GM19438 (cell line): ENCODE measurements at regions not wholly inside any gene's neighbourhood (a gene's known extent, or its start where the extent isn't known, plus 50 kb on each side); places are given as distances from the start of the nearest gene placed in this dataset.
A peak's percentile ranks its signal among the peaks of the same experiment; 100 is the strongest.

Experiments used
- ATAC-seq: cut with Tn5 transposase; IDR thresholded peaks from one replicate; pipeline ENCODE4 v1.9.1; 2021; ENCODE audit warnings: low read depth; ENCODE audit not compliant: unreplicated experiment

DNA sequence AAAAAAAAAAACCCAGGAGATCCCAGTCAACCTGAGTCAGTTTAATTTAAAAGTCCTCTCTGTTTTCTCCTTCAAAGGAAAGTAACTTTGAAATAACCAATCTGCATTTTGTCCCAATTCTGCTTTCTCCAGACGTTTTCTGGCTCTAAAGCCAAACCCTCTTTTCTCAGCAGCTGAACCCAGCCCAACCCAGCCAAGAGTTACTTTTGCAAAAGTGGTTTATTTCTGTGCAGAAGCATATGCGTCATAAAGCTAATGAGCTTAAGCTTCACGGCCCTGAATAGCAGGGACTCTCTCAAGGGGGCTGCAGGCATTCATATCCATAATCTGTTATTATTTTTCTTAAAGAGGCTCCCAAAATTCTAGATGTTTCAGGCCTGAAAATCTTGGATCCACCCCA, 176.6 kb downstream of the GALC start:
- ATAC-seq: no peak

DNA sequence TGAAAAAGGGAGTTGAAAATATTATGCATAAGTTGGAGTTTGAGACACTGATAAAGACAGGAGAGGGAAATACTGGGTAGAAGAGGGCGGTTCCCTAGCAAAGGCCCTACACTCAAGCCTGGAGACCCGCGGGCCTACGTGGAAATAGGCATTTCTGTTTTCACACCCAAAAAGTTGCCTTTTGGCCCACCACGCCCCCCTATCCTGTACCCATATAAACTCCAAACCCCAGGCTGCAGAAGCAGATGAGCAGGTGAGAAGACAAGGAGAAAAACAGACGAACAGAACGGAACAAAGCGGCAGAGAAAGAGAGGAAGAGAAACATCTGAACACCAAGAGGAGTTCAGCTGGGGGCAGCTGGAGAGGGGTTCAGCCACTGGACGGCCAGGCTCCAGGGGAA, 177.9 kb downstream of the GALC start:
- no peak for ATAC-seq

DNA sequence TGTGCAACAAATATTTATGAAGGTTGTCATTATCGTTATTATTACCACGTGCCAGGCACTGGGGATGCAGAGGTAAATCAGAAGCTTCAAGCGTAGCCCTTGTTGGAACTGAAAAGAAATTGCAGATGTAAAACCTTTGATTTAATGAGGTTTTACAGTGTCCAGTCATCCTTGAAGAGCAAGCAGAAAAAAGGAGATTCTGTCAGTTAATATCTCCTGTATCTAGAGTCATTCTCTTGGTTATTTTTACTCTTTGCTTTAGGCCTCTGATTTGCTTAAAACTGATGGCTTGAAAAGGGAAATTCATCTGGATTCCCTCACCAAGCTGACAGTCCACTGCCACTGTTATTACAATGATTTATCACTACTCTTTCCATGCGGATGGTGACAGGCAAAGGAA, 179.3 kb downstream of the GALC start:
- no peak for ATAC-seq

DNA sequence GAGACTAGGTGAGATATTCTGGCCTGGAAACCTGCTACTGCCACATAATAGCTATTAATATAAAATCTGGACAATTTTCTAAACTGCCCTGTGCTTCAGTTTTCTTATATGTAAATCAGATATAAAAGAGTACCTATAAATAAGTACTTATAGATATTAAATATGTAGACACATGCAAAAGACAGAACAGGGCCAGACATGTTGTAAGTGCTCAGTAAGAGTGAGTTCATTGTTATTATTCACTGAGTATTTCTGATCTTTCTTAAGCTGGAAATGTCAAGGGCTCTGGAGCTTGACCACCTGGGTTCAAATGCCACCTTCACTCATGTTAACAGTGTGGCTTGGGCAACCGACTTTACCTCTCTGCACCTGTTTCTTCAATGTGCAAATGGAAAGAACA, 179.8 kb downstream of the GALC start:
- no peak for ATAC-seq

DNA sequence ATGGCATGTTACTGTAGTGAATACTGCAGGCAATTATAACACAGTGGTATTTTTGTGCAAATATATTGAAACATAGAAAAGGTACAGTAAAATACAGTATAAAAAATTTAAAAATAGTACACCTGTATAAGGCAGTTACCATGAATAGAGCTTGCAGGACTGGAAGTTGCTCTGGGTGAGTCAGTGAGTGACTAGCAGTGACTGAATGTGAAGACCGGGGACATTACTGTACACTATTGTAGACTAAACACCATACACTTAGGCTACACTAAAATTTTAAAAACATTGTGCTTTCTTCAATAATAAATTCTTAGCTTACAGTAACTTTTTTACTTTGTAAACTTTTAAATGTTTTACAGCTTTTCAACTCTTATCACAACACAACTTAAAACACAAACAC, 181.7 kb downstream of the GALC start:
- no peak for ATAC-seq

DNA sequence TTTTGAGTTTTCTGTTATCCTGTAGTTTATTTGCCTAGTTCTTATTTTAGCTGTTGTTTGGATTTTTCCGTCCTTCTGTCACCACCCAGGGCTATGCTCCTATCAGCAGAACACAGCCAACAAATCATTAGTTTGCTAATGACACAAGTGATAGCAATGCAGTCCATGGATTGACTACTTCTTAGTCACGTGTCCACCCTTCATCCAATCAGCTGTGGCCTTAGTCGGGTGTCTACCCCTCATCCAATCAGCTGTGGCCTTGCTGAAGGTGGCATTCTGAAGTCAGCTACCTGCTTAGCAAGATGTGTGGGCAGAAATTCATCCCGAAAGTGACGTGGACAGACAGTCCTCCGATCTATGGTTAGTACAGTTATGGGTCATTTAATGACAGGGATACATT, 182.3 kb downstream of the GALC start:
- ATAC-seq: no peak

DNA sequence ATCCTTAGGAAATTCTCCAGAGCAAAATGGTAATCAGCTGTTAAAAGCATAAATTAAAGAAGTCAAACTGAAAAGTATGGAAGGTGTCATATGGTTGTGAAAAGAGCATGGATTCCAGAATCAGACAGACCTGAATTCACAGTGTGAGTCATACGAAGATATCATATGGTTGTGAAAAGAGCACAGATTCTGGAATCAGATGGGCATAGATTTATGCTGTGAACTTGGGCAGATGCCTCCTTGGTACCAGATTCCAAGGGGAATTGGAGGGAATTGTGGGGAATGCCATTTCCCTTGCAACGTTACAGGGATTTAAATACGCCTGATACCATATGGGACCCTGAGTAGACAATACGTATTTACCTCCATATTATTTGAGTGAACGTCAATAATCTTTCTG, 183.7 kb downstream of the GALC start:
- ATAC-seq: no peak

DNA sequence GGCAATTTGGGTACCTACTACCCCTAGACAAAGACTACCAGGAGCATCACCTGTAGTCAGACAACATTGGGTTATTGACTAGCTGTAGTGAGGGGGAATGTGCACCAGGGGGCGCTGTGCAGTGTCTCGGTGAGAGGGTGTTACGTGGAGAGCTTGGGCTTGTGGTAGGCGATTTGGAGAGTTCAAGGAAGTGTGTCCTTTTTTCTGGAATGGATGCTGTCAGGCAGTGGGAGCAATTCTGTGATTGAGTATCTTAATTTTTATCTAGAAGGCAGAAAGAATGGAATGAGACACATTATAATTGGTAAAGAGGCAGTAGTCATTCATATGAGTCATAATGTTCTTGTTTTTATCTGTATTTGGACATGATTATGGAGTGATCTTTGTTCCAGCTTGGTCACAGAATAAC, 187.7 kb downstream of the GALC start:
- ATAC-seq: no peak

DNA sequence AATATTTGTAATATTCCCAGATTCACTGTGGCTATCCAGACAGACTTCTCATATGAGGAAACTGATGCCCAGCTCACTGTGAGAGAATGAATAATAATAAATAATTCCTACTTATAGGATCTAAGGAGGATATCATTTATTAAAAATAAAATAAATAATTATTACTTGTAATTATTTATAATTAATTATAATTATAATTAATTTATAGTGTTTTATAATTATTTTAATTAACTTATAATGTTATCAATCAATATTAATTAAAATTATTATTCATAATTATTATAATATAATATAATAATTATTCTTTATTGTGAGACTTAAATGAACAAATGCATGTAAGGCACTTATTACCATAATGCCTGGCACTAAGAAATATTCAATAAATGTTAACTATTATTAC, 192.8 kb downstream of the GALC start:
- ATAC-seq: no peak

DNA sequence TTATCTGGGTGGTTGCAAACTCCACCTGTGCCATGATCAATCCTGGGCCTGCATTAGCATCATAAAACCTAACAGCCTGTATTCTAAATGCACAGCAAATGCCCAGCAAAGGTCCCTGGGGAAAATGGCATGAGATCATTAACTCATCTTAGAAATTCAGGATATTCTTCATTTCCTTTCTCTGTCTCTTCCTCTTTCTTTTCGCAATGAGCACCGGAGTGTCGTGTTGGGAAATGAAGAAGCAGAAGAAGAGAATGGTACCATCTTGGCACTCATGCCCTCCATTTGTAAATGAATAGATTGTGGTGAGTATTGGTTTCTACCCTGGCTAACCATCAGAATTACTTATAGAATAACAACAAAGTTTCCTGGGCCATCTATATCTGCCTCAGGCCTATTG, 193.6 kb downstream of the GALC start:
- ATAC-seq: no peak

DNA sequence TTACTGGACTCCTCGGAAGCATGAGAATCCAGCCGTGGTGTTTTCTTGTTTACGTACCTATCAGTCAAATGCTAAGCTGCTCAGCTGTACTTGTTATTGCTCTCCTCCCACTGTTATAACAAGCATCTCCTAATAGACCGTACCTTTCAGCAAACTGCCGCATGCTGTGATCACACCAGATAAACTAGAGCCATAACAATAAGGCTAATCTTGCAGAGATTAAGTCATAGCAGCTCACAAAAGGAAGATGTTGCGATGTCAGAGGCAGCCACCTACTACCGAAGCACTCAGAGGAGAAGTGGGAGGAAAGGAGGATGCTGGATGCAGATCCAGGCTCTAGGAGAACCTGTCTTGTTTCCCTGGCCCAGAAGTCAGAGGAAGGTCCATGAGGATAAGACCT, 196.0 kb downstream of the GALC start:
- no peak for ATAC-seq

DNA sequence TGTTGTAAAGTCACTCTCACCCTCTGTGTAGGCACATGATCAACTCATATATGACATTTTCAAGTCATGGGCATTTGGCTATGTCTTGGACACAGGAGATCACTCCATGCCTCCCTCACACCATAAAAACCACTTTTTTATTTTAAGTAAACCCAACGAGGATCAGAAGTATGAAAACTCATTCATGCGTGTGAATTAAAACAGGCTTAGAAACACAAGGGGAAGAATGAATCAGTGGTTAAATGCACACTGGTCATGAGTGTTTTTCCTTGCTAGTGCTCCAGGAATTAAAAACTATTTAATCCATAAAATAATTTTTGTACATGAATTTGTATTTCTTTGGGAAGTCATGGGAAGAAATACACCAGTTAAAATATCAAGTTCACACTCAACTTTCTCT, 198.4 kb downstream of the GALC start:
- ATAC-seq: no peak

DNA sequence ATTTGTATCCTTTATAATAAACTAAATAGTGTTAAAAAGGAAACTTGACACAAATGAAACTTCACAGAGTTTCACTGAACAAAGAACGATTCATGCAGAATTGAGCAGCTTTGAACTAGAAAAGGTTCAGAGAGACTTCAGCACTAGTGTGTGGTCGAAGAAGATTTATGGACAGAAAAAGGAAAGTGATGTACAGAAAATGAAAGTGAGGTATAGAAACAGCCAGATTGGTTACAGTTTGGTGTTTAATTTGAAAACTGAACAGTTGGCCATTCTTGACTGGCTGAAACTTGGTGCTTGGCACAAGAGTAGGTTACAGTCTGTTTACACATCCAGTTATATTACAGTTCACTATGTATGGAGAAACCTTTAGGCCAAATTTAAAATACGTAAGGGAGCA, 207.1 kb downstream of the GALC start:
- ATAC-seq: no peak

DNA sequence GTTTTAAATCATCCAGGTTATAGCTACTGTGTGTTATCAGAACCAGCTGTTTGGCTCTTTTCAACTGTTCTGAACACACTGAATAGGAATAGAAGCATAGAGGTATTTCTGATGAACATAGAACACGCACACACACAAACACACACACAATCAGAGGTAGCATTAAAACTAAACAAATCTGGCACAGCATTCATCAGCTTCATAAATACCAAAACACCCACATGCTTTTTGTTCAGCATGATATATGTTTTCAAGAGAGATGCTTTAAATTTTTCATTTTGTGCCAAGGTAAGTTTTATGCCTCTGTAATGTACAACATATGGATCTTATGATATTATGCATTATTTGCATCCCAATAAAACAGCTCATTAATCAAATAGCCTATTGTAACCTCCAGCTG, 208.6 kb downstream of the GALC start:
- ATAC-seq: no peak

DNA sequence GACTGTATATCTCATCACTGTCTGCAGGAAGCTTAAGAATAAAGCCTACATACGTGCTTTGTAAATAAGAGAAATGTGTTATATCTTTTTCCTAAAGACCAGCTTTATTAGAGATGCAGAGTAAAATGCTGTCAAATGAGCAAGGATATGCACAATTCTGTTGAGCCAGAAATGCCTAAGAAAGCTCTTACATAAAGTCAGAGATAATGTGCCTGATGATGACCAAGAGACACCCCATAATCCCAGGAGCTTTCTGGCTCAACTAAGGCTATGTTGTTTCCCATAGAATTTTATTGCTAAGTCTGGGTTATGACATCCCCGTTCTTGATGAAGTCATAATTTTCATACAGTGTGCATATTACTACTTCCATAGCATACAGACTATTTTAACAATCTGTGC, 209.9 kb downstream of the GALC start:
- ATAC-seq: no peak

DNA sequence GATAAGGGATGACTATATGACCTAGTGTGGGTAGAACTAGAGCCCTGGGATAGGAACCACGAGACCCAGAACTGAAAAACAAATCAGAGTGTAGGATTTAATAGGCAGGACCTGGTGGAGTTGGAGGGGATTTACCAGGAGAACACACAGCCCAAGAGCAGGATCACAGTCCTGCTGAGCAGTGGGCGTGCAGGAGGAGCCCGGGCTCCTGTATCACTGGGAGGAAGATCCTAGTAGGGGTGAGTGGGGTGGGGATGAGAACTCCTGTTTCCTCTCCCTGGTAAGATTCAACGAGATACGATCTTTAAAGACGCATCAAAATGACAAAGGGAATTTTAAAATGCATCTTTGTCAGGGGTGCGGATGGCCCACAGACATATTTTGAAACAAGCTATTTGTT, 220.1 kb downstream of the GALC start:
- ATAC-seq: no peak

DNA sequence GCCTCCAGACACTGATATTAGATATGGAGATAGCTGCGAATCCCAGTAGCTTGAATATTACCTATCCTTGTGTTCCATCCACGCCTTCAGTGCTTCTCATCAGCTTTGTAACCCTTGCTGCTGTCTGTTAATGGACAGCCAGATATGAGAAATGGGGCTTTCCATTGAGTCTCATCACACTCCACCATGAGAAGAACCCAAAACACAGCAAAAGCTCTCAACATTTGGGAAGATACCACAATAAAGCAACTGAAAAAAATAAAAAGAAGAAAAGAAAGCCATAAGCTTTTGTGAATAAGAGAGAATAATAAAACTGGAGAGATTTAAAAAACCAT, 225.4 kb downstream of the GALC start:
- ATAC-seq: no peak

DNA sequence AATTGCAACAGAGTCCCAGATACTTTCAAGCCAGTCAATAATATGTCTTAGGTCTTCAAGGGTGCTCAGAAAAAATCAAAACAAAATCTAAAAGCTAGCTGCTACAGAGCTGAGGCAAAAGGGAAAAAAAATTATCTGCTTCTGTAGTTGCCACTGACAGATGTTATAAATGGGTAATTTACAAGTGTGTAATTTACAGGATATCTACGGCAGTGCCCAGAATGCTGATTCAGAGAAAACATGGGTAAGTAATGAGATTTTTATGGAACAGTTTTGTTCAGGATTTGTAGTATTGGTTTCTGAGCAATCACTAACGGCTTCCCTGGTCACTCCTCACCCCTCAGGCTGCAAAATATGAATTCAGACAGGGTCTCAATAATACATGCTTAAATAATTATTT, 234.1 kb downstream of the GALC start:
- no peak for ATAC-seq

DNA sequence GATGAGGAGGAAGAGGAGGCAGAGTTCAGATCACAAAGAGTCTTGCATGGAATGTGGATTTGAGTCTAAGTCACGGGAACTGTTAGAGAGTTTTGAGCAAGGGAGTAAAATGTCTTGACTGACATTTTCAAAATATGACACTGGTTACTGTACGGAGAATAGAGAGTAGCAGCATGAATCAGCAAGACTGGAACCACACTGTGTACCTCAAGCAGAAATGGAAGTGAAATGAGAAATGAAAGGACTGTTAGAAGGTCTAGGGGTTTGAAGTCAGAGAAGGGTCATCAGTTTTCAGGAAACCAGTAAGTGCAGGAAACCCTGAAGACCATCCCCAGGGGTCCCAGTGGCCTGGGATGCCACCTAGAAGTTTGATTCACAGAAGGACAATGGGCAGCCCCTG, 236.3 kb downstream of the GALC start:
- peak; percentile 73 for ATAC-seq

DNA sequence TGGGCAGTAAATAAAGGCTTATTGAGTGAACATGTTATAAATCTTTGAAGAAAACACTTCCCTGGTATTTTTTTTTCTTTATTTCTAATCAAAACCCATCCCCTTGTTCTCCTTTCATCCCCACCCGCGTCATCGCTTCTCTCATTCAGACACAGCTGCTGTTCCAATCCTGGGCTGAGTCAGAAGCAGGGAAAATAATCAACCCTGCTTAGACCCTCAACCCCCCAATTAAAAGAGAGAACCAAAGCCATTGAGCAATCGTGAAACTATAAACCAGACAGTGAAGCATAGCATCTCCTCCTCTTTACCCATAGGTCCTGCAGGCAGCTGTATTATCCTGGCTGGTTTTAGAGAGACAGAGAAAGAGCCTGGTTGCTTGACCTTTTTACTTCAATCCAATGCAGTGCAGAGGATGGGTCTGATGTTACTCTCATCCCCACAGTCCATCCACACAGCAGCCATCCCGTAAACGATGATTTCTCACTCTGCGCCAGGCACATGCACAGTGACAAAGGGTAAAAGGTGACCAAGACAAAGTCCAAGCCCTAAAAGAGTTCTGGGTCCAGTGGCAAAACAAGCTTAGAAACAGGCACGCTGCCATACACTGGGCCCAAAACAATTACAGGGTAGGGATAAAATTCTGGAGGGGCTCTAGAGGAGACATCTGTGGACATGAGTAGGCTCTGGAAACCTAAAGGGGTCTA, 238.3 kb downstream of the GALC start:
- no peak for ATAC-seq

DNA sequence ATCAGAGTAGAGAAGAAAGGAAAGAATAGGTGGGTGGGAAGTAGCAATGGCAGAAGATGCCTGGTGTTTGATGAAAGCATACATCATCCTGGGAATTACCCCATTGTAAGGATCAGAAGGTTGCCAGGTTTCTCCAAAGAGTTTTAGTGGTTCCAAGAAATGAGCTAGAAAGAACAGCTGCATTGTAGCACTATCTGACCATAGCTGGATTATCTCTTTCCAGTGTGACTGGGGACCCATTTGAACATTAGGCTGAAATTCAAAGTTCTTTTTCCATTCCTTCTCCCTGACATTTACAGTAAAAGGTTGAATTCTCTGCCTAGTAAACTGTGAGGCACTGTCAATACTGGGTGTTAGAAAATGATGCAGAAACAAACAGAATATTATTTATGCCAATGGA, 244.4 kb downstream of the GALC start:
- ATAC-seq: no peak

DNA sequence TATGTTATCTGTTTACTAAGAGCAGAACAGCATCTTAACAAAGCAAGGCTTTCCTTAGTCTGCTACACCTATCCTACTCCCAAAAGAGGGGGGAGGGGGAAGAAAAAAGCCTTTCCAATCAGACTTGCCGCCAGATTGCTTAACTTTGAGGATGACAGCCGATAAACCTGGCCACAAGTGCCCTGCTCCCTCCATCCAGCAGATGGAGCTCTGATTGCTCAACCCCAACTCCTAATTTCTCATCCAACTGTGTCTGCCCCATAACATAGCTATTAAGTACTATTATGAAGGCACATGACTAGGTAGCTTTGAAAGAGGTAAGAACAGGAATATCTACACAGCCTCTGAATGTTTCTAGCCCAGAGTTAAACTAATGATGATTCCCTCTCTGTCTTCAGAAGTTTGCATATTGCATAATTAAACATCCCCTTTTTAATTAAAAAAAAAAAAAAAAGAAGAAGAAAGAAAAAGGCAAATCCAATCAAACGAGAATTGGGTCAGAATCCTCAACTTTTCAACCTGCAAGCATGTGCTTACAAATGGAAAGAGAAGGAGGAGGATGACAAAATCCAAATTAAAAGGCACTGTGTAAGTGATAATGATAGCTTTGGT, 247.4 kb downstream of the GALC start:
- ATAC-seq: no peak
